ENCODE measurements at regions not wholly inside any gene's neighbourhood (a gene's known extent, or its start where the extent isn't known, plus 50 kb on each side); places are given as distances from the start of the nearest gene placed in this dataset.

DNA sequence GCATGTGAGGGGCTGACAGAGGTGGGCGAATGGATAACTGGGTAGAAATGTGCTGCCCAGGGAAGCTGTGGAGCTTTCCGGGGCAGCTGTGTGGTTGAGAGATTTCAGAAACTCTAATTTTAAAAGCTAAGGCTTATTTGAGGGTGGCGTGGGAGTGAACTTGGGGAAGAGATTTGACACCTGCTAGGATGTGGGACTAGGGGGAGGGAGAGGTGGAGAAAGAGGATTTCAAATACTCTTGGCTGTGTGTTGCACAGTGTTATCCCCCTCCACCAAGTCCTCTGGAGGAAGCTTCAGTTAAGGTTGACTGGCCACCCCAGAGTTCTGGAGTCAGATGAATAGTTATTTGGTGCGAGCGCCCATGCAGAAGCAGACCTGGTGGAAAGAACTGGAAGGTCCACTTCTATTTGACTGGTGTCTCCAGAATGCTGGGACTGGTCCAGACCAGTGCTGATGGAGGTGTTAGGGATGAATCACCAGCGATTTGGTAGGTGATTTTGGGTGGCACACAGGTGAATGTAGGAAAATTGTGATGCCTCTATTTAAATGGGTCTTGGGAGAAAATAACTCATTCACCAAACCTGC lies 72.8 kb upstream of the ALX4 start:
- Mint-ChIP-seq H3K4me1 (no peaks in the 10 kb centered on the region), H3K4me3 (no peak overlapping the region), H3K27me3 (peaks cover 30 to 32% of the 10 kb centered on the region in 2 donors), H3K36me3 (no peaks in the 10 kb centered on the region), H3K9me3 (peaks cover 0 to 4% (median 0%) of the 10 kb centered on the region in 3 donors), H3K27ac (no peak overlapping the region)
- H3K4me1 ChIP-seq (ENCODE audit: control insufficient read depth in 1 of 2, extremely low read depth in 1 of 2, insufficient read depth in 2 of 2, low read length in 2 of 2) = no peaks in the 10 kb centered on the region
- peaks cover 0 to 42% of the 10 kb centered on the region in 2 experiments for H3K27me3 ChIP-seq (replicated peaks in 1 of 2; ENCODE audit: control insufficient read depth in 2 of 2, extremely low read depth in 1 of 2, insufficient read depth in 2 of 2, low read length in 1 of 2)
- no peaks in the 10 kb centered on the region for H3K9me3 ChIP-seq
- H3K27ac ChIP-seq (ENCODE audit: low read length) = no peak overlapping the region
- ATAC-seq (replicated peaks in 1 of 4) (no peak), DNase-seq (no peak)
- ChIA-PET CTCF (no interaction called here), POLR2A (no interaction called here)
- no peak overlapping the region for H3K4me3 ChIP-seq (ENCODE audit: control insufficient read depth in 1 of 2, extremely low read depth in 1 of 2, low read length in 1 of 2)
- no peaks in the 10 kb centered on the region for H3K36me3 ChIP-seq (ENCODE audit: control insufficient read depth in 2 of 2, extremely low read depth in 1 of 2, insufficient read depth in 1 of 2, low read length in 1 of 2)
- WGBS (ENCODE audit: insufficient coverage) = 90% methylated on average over 4 of the region's 6 CpGs

- Histone ChIP-seq H3K36me3 (ENCODE audit: control insufficient read depth in 2 of 2, extremely low read depth in 1 of 2, insufficient read depth in 1 of 2, low read length in 1 of 2) (no peaks in the 10 kb centered on the region), H3K27ac (ENCODE audit: low read length) (no peak overlapping the region), H3K4me1 (ENCODE audit: control insufficient read depth in 1 of 2, extremely low read depth in 1 of 2, insufficient read depth in 2 of 2, low read length in 2 of 2) (no peaks in the 10 kb centered on the region), H3K9me3 (no peaks in the 10 kb centered on the region), H3K27me3 (replicated peaks in 1 of 2; ENCODE audit: control insufficient read depth in 2 of 2, extremely low read depth in 1 of 2, insufficient read depth in 2 of 2, low read length in 1 of 2) (peaks cover 0 to 42% of the 10 kb centered on the region in 2 experiments), H3K4me3 (ENCODE audit: control insufficient read depth in 1 of 2, extremely low read depth in 1 of 2, low read length in 1 of 2) (no peak overlapping the region)
- no peaks in the 10 kb centered on the region for H3K4me1 Mint-ChIP-seq
- H3K27ac Mint-ChIP-seq = no peak overlapping the region
- peaks cover 30 to 37% of the 10 kb centered on the region in 2 donors for H3K27me3 Mint-ChIP-seq
- ChIA-PET CTCF (no interaction called here), POLR2A (no interaction called here)
- DNase-seq (no peak), ATAC-seq (replicated peaks in 1 of 4) (no peak)
- no CpG with 5 or more reads among the region's 1 CpG for WGBS (ENCODE audit: insufficient coverage)
- H3K9me3 Mint-ChIP-seq = peaks cover 0 to 4% (median 0%) of the 10 kb centered on the region in 3 donors
- no peak overlapping the region for H3K4me3 Mint-ChIP-seq
- H3K36me3 Mint-ChIP-seq = no peaks in the 10 kb centered on the region
Measured at GRCh38 chr11:44383246-44383645, 73.3 kb upstream of the ALX4 start.

DNA sequence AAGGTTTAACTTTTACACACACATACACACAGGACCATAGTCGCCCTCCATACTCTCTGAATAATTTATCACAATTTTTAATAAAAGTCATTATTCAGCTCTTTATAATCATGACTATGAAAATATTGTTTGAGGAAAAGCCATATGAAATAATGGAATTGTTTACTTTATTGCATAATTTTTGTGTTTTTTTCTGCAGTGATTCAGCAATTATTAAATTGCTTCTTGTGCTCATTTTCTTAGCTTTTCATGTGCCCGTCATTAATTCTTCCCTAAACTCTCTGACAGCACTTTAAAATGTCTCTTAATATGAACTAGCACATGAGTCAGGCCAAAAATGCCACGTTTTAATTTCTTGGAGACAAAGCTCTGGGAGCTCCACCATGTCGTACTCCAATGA lies 77.5 kb upstream of the ALX4 start:
- ChIA-PET CTCF (no interaction called here), POLR2A (no interaction called here)
- H3K36me3 ChIP-seq (ENCODE audit: control insufficient read depth in 2 of 2, extremely low read depth in 1 of 2, insufficient read depth in 1 of 2, low read length in 1 of 2) = no peaks in the 10 kb centered on the region
- H3K4me3 Mint-ChIP-seq = no peak overlapping the region
- peaks cover 0 to 7% (median 4%) of the 10 kb centered on the region in 3 donors for H3K9me3 Mint-ChIP-seq
- H3K27ac Mint-ChIP-seq = no peak overlapping the region
- no peaks in the 10 kb centered on the region for H3K4me1 Mint-ChIP-seq
- peaks cover 0 to 12% of the 10 kb centered on the region in 2 experiments for H3K27me3 ChIP-seq (replicated peaks in 1 of 2; ENCODE audit: control insufficient read depth in 2 of 2, extremely low read depth in 1 of 2, insufficient read depth in 2 of 2, low read length in 1 of 2)
- no peaks in the 10 kb centered on the region for H3K9me3 ChIP-seq
- no peaks in the 10 kb centered on the region for H3K4me1 ChIP-seq (ENCODE audit: control insufficient read depth in 1 of 2, extremely low read depth in 1 of 2, insufficient read depth in 2 of 2, low read length in 2 of 2)
- WGBS (ENCODE audit: insufficient coverage) = 83% methylated on average over 2 of the region's 4 CpGs
- ATAC-seq (replicated peaks in 1 of 4) (no peak), DNase-seq (no peak)
- no peak overlapping the region for H3K27ac ChIP-seq (ENCODE audit: low read length)
- H3K36me3 Mint-ChIP-seq = no peaks in the 10 kb centered on the region
- no peak overlapping the region for H3K4me3 ChIP-seq (ENCODE audit: control insufficient read depth in 1 of 2, extremely low read depth in 1 of 2, low read length in 1 of 2)
- peaks cover 25 to 27% of the 10 kb centered on the region in 2 donors for H3K27me3 Mint-ChIP-seq

- ATAC-seq (replicated peaks in 1 of 4) = no peak
- H3K4me1 ChIP-seq (ENCODE audit: control insufficient read depth in 1 of 2, extremely low read depth in 1 of 2, insufficient read depth in 2 of 2, low read length in 2 of 2) = no peaks in the 10 kb centered on the region
- no peak overlapping the region for H3K27ac ChIP-seq (ENCODE audit: low read length)
- Mint-ChIP-seq H3K4me1 (no peaks in the 10 kb centered on the region), H3K27me3 (peaks cover 21 to 23% of the 10 kb centered on the region in 2 donors), H3K9me3 (peaks cover 0 to 7% (median 4%) of the 10 kb centered on the region in 3 donors), H3K27ac (no peak overlapping the region), H3K36me3 (no peaks in the 10 kb centered on the region), H3K4me3 (no peak overlapping the region)
- no peak overlapping the region for H3K4me3 ChIP-seq (ENCODE audit: control insufficient read depth in 1 of 2, extremely low read depth in 1 of 2, low read length in 1 of 2)
- ChIA-PET POLR2A (no interaction called here), CTCF (no interaction called here)
- peaks cover 0 to 8% of the 10 kb centered on the region in 2 experiments for H3K27me3 ChIP-seq (replicated peaks in 1 of 2; ENCODE audit: control insufficient read depth in 2 of 2, extremely low read depth in 1 of 2, insufficient read depth in 2 of 2, low read length in 1 of 2)
- no peaks in the 10 kb centered on the region for H3K36me3 ChIP-seq (ENCODE audit: control insufficient read depth in 2 of 2, extremely low read depth in 1 of 2, insufficient read depth in 1 of 2, low read length in 1 of 2)
- DNase-seq = no peak
- no CpG with 5 or more reads among the region's 3 CpGs for WGBS (ENCODE audit: insufficient coverage)
- no peaks in the 10 kb centered on the region for H3K9me3 ChIP-seq
Measured at GRCh38 chr11:44387825-44388224, 77.9 kb upstream of the ALX4 start.

GRCh38 chr11:44388828-44389657 lies 79.1 kb upstream of the ALX4 start:
- H3K27ac ChIP-seq (ENCODE audit: low read length) = no peak overlapping the region
- Mint-ChIP-seq H3K4me1 (no peaks in the 10 kb centered on the region), H3K4me3 (no peak overlapping the region), H3K9me3 (peaks cover 0 to 7% (median 4%) of the 10 kb centered on the region in 3 donors), H3K27me3 (peaks cover 18 to 26% of the 10 kb centered on the region in 2 donors), H3K27ac (peak overlapping the region in 1 of 2 donors; percentile 36), H3K36me3 (no peaks in the 10 kb centered on the region)
- H3K4me1 ChIP-seq (ENCODE audit: control insufficient read depth in 1 of 2, extremely low read depth in 1 of 2, insufficient read depth in 2 of 2, low read length in 2 of 2) = no peaks in the 10 kb centered on the region
- ChIA-PET CTCF (no interaction called here), POLR2A (interaction anchor here in 1 of 2 donors (0.6 kb wide), 1 partner anchor 116 kb away, joined by 3 read pairs; no protein-coding TSS in a partner anchor)
- no peak for DNase-seq
- 21% methylated on average over 4 of the region's 10 CpGs for WGBS (ENCODE audit: insufficient coverage)
- no peaks in the 10 kb centered on the region for H3K9me3 ChIP-seq
- H3K4me3 ChIP-seq (ENCODE audit: control insufficient read depth in 1 of 2, extremely low read depth in 1 of 2, low read length in 1 of 2) = no peak overlapping the region
- H3K27me3 ChIP-seq (replicated peaks in 1 of 2; ENCODE audit: control insufficient read depth in 2 of 2, extremely low read depth in 1 of 2, insufficient read depth in 2 of 2, low read length in 1 of 2) = peaks cover 0 to 7% of the 10 kb centered on the region in 2 experiments
- H3K36me3 ChIP-seq (ENCODE audit: control insufficient read depth in 2 of 2, extremely low read depth in 1 of 2, insufficient read depth in 1 of 2, low read length in 1 of 2) = no peaks in the 10 kb centered on the region
- ATAC-seq (replicated peaks in 1 of 4) = no peak

- no peak for ATAC-seq (replicated peaks in 1 of 4)
- H3K27me3 ChIP-seq (replicated peaks in 1 of 2; ENCODE audit: control insufficient read depth in 2 of 2, extremely low read depth in 1 of 2, insufficient read depth in 2 of 2, low read length in 1 of 2) = peaks cover 0 to 7% of the 10 kb centered on the region in 2 experiments
- Mint-ChIP-seq H3K27ac (no peak overlapping the region), H3K9me3 (peaks cover 0 to 7% (median 4%) of the 10 kb centered on the region in 3 donors), H3K27me3 (peaks cover 16 to 32% of the 10 kb centered on the region in 2 donors), H3K36me3 (no peaks in the 10 kb centered on the region), H3K4me3 (no peak overlapping the region), H3K4me1 (no peaks in the 10 kb centered on the region)
- DNase-seq = no peak
- no peaks in the 10 kb centered on the region for H3K9me3 ChIP-seq
- whole genome bisulfite sequencing (ENCODE audit: insufficient coverage) = no CpG with 5 or more reads among the region's 3 CpGs
- H3K36me3 ChIP-seq (ENCODE audit: control insufficient read depth in 2 of 2, extremely low read depth in 1 of 2, insufficient read depth in 1 of 2, low read length in 1 of 2) = no peaks in the 10 kb centered on the region
- no peaks in the 10 kb centered on the region for H3K4me1 ChIP-seq (ENCODE audit: control insufficient read depth in 1 of 2, extremely low read depth in 1 of 2, insufficient read depth in 2 of 2, low read length in 2 of 2)
- no peak overlapping the region for H3K4me3 ChIP-seq (ENCODE audit: control insufficient read depth in 1 of 2, extremely low read depth in 1 of 2, low read length in 1 of 2)
- ChIA-PET CTCF (no interaction called here), POLR2A (interaction anchor here in 1 of 2 donors (0.6 kb wide), 1 partner anchor 117 kb away, joined by 3 read pairs; no protein-coding TSS in a partner anchor)
- H3K27ac ChIP-seq (ENCODE audit: low read length) = no peak overlapping the region
Measured at GRCh38 chr11:44389963-44390605, 80.1 kb upstream of the ALX4 start.
